ENCODE measurements at regions not wholly inside any gene's neighbourhood (a gene's known extent, or its start where the extent isn't known, plus 50 kb on each side); places are given as distances from the start of the nearest gene placed in this dataset.
"Not testable (repeated sequence)": the region's sequence is repeated elsewhere in the genome, so short reads cannot be mapped to it uniquely, and the experiment has no call there.

GRCh38 chr7:10521306-10521705, 452.4 kb upstream of the PHF14 start:
- TF ChIP-seq CTCF (IDR thresholded peaks at IDR 0.05; ENCODE audit: insufficient read depth, low read length, poor library complexity, severe bottlenecking): no peak
- Histone ChIP-seq H3K27me3 (ENCODE audit: low read length) (0 out of 2 replicates have a peak, but pooled peaks cover 4% of the 10 kb centered on the region), H4K20me1 (ENCODE audit: low read depth, low read length) (no peaks in the 10 kb centered on the region), H3F3A (ENCODE audit: insufficient read depth) (no peaks in the 10 kb centered on the region), H3K9me2 (replicated peaks; ENCODE audit: insufficient read depth, low read length) (no peaks in the 10 kb centered on the region), H2AFZ (ENCODE audit: low read depth, low read length, severe bottlenecking) (no peak overlapping the region), H3K4me3 (ENCODE audit: insufficient read depth, low read length, poor library complexity, severe bottlenecking) (no peak overlapping the region), H3K9me3 (ENCODE audit: insufficient read depth, low read length) (no peaks in the 10 kb centered on the region), H3K9ac (ENCODE audit: low read length) (no peak overlapping the region), H3K27ac (ENCODE audit: low read depth, low read length) (no peak overlapping the region), H3K79me2 (ENCODE audit: insufficient read depth, low read length) (no peaks in the 10 kb centered on the region), H3K36me3 (ENCODE audit: low read length) (no peaks in the 10 kb centered on the region), H3K4me2 (ENCODE audit: low read depth, low read length, poor library complexity, severe bottlenecking) (no peak overlapping the region)

- not testable (repeated sequence) for H3K27me3 ChIP-seq (ENCODE audit: low read length); H3K79me2 ChIP-seq (ENCODE audit: insufficient read depth, low read length); H4K20me1 ChIP-seq (ENCODE audit: low read depth, low read length); H3K27ac ChIP-seq (ENCODE audit: low read depth, low read length); H3K9me3 ChIP-seq (ENCODE audit: insufficient read depth, low read length); H3K9ac ChIP-seq (ENCODE audit: low read length); H3K36me3 ChIP-seq (ENCODE audit: low read length); H3K4me2 ChIP-seq (ENCODE audit: low read depth, low read length, poor library complexity, severe bottlenecking); H3K4me3 ChIP-seq (ENCODE audit: insufficient read depth, low read length, poor library complexity, severe bottlenecking); H3K9me2 ChIP-seq (replicated peaks; ENCODE audit: insufficient read depth, low read length); H2AFZ ChIP-seq (ENCODE audit: low read depth, low read length, severe bottlenecking); H3F3A ChIP-seq (ENCODE audit: insufficient read depth)
Observed at GRCh38 chr7:10533429-10533828, 440.2 kb upstream of the PHF14 start.

- Histone ChIP-seq H3K9ac (ENCODE audit: low read length) (no peak overlapping the region), H3K4me2 (ENCODE audit: low read depth, low read length, poor library complexity, severe bottlenecking) (no peak overlapping the region), H3K9me2 (replicated peaks; ENCODE audit: insufficient read depth, low read length) (no peaks in the 10 kb centered on the region), H3K27ac (ENCODE audit: low read depth, low read length) (no peak overlapping the region), H2AFZ (ENCODE audit: low read depth, low read length, severe bottlenecking) (no peak overlapping the region), H3K27me3 (ENCODE audit: low read length) (no peaks in the 10 kb centered on the region), H3K4me3 (ENCODE audit: insufficient read depth, low read length, poor library complexity, severe bottlenecking) (no peak overlapping the region), H3K36me3 (ENCODE audit: low read length) (no peaks in the 10 kb centered on the region), H3K9me3 (ENCODE audit: insufficient read depth, low read length) (no peaks in the 10 kb centered on the region), H4K20me1 (ENCODE audit: low read depth, low read length) (peaks cover 4% of the 10 kb centered on the region; the same call in 1 of the 2 replicates), H3K79me2 (ENCODE audit: insufficient read depth, low read length) (no peaks in the 10 kb centered on the region), H3F3A (ENCODE audit: insufficient read depth) (no peaks in the 10 kb centered on the region)
- TF ChIP-seq CTCF (IDR thresholded peaks at IDR 0.05; ENCODE audit: insufficient read depth, low read length, poor library complexity, severe bottlenecking): no peak
- no peak for TF ChIP-seq EZH2phosphoT487 (conservative IDR thresholded peaks at IDR 0.05; ENCODE audit: low read length)
Observed at GRCh38 chr7:10536561-10536960, 437.1 kb upstream of the PHF14 start.

GRCh38 chr7:10537764-10538163, 435.9 kb upstream of the PHF14 start:
- Histone ChIP-seq H3K9me3 (ENCODE audit: insufficient read depth, low read length) (no peaks in the 10 kb centered on the region), H3K79me2 (ENCODE audit: insufficient read depth, low read length) (no peaks in the 10 kb centered on the region), H3K36me3 (ENCODE audit: low read length) (no peaks in the 10 kb centered on the region), H3K9ac (ENCODE audit: low read length) (no peak overlapping the region), H3K4me3 (ENCODE audit: insufficient read depth, low read length, poor library complexity, severe bottlenecking) (no peak overlapping the region), H3K9me2 (replicated peaks; ENCODE audit: insufficient read depth, low read length) (no peaks in the 10 kb centered on the region), H2AFZ (ENCODE audit: low read depth, low read length, severe bottlenecking) (no peak overlapping the region), H3K27me3 (ENCODE audit: low read length) (no peaks in the 10 kb centered on the region), H3K4me2 (ENCODE audit: low read depth, low read length, poor library complexity, severe bottlenecking) (no peak overlapping the region), H3K27ac (ENCODE audit: low read depth, low read length) (no peak overlapping the region), H4K20me1 (ENCODE audit: low read depth, low read length) (peaks cover 4% of the 10 kb centered on the region; the same call in 1 of the 2 replicates), H3F3A (ENCODE audit: insufficient read depth) (no peaks in the 10 kb centered on the region)
- no peak for TF ChIP-seq EZH2phosphoT487 (conservative IDR thresholded peaks at IDR 0.05; ENCODE audit: low read length)
